ENCODE measurements at regions not wholly inside any gene's neighbourhood (a gene's known extent, or its start where the extent isn't known, plus 50 kb on each side); places are given as distances from the start of the nearest gene placed in this dataset.

- Histone ChIP-seq H3K27me3 (ENCODE audit: insufficient read depth) (no peaks in the 10 kb centered on the region), H3K79me2 (replicated peaks; ENCODE audit: insufficient read depth) (no peaks in the 10 kb centered on the region), H3K4me1 (ENCODE audit: insufficient read depth) (no peaks in the 10 kb centered on the region), H3K4me2 (no peak overlapping the region), H4K20me1 (replicated peaks; ENCODE audit: insufficient read depth) (no peaks in the 10 kb centered on the region), H3K4me3 (no peak overlapping the region), H3K27ac (ENCODE audit: low read depth) (no peak overlapping the region), H3K36me3 (ENCODE audit: insufficient read depth) (no peaks in the 10 kb centered on the region), H3F3A (replicated peaks; ENCODE audit: low read depth) (no peaks in the 10 kb centered on the region), H2AFZ (no peak overlapping the region), H3K9me2 (ENCODE audit: insufficient read depth) (peaks cover 3% of the 10 kb centered on the region; the same call in 1 of the 2 replicates)
- Mint-ChIP-seq H3K9me3 (peaks cover 2% of the 10 kb centered on the region; the same call in 1 of the 3 replicates), H3K36me3 (ENCODE audit: low read depth) (no peaks in the 10 kb centered on the region), H3K27me3 (ENCODE audit: insufficient read depth, low read depth, poor library complexity) (peaks cover 5% of the 10 kb centered on the region), H3K27ac (no peak overlapping the region), H3K4me3 (no peak overlapping the region), H3K4me1 (no peaks in the 10 kb centered on the region)
- DNase-seq (ENCODE audit: low spot score) (no peak), ATAC-seq (no peak)
- no peak for TF ChIP-seq ZNF462 (CRISPR knock-in tag; IDR thresholded peaks at IDR 0.05)
- no peak for TF ChIP-seq CREB1 (CRISPR knock-in tag; IDR thresholded peaks at IDR 0.05; ENCODE audit: low read depth)
- TF ChIP-seq CTCF (conservative IDR thresholded peaks at IDR 0.05; ENCODE audit: low read depth in 2 of 2) = no peak
- TF ChIP-seq JUNB (IDR thresholded peaks at IDR 0.05; ENCODE audit: unreplicated experiment) = no peak
Measured at GRCh38 chr16:47956916-47957315, 198.9 kb downstream of the ABCC12 start.

GRCh38 chr16:47949714-47950113, 206.1 kb downstream of the ABCC12 start:
- no peak for ATAC-seq
- H3K4me1 Mint-ChIP-seq = peaks cover 3% of the 10 kb centered on the region; the same call in 2 of the 3 replicates
- TF ChIP-seq ZNF462 (CRISPR knock-in tag; IDR thresholded peaks at IDR 0.05) = no peak

More at GRCh38 chr16:47949714-47950113, 206.1 kb downstream of the ABCC12 start:
- Histone ChIP-seq H3K27me3 (ENCODE audit: insufficient read depth) (no peaks in the 10 kb centered on the region), H2AFZ (no peak overlapping the region), H3K27ac (ENCODE audit: low read depth) (no peak overlapping the region), H3K4me1 (ENCODE audit: insufficient read depth) (no peaks in the 10 kb centered on the region), H3F3A (replicated peaks; ENCODE audit: low read depth) (no peaks in the 10 kb centered on the region), H3K36me3 (ENCODE audit: insufficient read depth) (no peaks in the 10 kb centered on the region), H3K4me2 (no peak overlapping the region), H3K4me3 (no peak overlapping the region), H4K20me1 (replicated peaks; ENCODE audit: insufficient read depth) (no peaks in the 10 kb centered on the region), H3K79me2 (replicated peaks; ENCODE audit: insufficient read depth) (no peaks in the 10 kb centered on the region), H3K9me2 (ENCODE audit: insufficient read depth) (no peaks in the 10 kb centered on the region)
- H3K27ac Mint-ChIP-seq = no peak overlapping the region
- H3K4me3 Mint-ChIP-seq = no peak overlapping the region
- DNase-seq (ENCODE audit: low spot score) = no peak
- H3K27me3 Mint-ChIP-seq (ENCODE audit: insufficient read depth, low read depth, poor library complexity) = peaks cover 7% of the 10 kb centered on the region
- peaks cover 10% of the 10 kb centered on the region for H3K9me3 Mint-ChIP-seq
- H3K36me3 Mint-ChIP-seq (ENCODE audit: low read depth) = no peaks in the 10 kb centered on the region
